ENCODE measurements at regions not wholly inside any gene's neighbourhood (a gene's known extent, or its start where the extent isn't known, plus 50 kb on each side); places are given as distances from the start of the nearest gene placed in this dataset.

DNA sequence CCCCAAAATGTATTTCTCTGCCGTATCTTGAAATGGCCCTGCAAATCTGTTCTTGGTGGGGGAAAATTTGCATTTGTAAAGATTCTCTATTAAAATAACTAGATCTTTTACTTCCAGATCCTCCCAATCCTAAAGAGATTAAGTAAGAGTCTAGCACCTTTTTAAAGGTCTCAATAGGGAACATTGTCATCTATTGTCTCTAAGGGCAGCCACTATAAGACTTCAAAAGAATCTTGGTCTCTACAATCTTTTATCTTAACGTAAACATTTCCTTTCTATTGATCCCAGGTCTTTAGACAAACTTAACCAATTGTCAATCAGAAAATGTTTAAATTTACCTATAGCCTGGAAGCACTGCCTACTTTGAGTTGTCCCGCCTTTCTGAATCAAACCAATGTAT, 1313.3 kb downstream of the ROBO2 start:
- DNase-seq (ENCODE audit: low spot score) = no peak
- no peak for TF ChIP-seq CTCF (IDR thresholded peaks at IDR 0.05; ENCODE audit: extremely low read depth, insufficient read depth, missing control alignments)
- in situ Hi-C loops (cut with MboI; ENCODE audit: low pct_unique_long_range_greater_than_20kb, low sequenced_read_pairs, unreplicated experiment) = no loop called here

DNA sequence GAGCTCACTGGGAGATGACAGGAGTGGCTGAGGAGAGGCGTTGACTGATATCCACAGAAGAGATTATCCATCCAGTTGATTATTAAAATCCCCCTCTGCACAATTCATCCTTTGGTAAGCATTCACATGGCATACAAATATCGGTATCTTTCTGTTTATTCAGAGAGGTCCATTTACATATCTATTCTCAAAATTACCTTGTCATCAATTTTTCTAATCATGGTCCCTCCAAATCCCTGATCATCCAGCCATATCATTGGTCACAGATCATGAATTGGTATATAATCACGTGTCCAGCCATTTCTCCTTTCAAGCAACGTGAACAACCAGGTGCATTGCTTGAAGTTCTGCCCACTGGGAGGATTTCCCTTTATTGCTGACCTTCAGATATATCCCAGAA, 1321.0 kb downstream of the ROBO2 start:
- no peak for DNase-seq (ENCODE audit: low spot score)
- TF ChIP-seq CTCF (IDR thresholded peaks at IDR 0.05; ENCODE audit: extremely low read depth, insufficient read depth, missing control alignments) = no peak
- in situ Hi-C loops (cut with MboI; ENCODE audit: low pct_unique_long_range_greater_than_20kb, low sequenced_read_pairs, unreplicated experiment) = no loop called here

DNA sequence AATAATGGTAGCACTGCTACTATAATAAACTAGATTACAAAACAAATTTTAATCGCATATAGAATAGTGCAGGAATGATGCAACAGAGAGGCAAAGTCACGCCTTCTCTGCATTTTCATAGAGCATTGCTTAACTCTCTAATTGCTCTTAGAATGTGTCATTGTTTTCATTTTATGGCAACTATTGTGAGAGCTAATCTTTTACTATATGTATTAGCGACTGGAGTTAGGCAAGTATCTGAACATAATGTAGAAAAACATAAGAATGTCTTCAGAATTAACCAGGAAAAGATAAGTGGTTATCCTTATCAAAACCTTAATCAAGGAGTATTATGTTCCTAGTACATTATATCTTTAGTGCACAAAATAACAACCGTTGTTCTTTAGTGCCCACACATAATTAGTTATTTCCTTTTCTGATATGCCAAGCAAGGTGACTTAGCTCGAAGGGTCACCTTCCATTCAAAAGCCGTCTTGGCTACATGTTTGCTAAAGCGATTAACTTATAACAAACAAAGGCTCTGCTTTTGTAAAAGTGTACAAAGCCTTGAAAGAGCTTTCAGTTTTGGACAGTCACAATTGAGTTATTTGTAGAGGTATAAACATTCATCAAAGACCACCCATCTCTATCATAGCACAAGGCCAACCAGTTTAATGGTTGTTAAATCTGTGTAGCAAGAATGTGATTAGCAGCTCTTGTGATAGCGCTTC, 1328.9 kb downstream of the ROBO2 start:
- in situ Hi-C loops (cut with MboI; ENCODE audit: low pct_unique_long_range_greater_than_20kb, low sequenced_read_pairs, unreplicated experiment) = no loop called here
- no peak for DNase-seq (ENCODE audit: low spot score)
- TF ChIP-seq CTCF (IDR thresholded peaks at IDR 0.05; ENCODE audit: extremely low read depth, insufficient read depth, missing control alignments) = no peak

- TF ChIP-seq CTCF (IDR thresholded peaks at IDR 0.05; ENCODE audit: extremely low read depth, insufficient read depth, missing control alignments) = no peak
- in situ Hi-C loops (cut with MboI; ENCODE audit: low pct_unique_long_range_greater_than_20kb, low sequenced_read_pairs, unreplicated experiment) = no loop called here
- no peak for DNase-seq (ENCODE audit: low spot score)
Observed at GRCh38 chr3:78390221-78390620, 1350.3 kb downstream of the ROBO2 start.

GRCh38 chr3:78398401-78398800, 1358.5 kb downstream of the ROBO2 start:
- TF ChIP-seq CTCF (IDR thresholded peaks at IDR 0.05; ENCODE audit: extremely low read depth, insufficient read depth, missing control alignments) = no peak
- in situ Hi-C loops (cut with MboI; ENCODE audit: low pct_unique_long_range_greater_than_20kb, low sequenced_read_pairs, unreplicated experiment) = no loop called here
- DNase-seq (ENCODE audit: low spot score) = no peak

- TF ChIP-seq CTCF (IDR thresholded peaks at IDR 0.05; ENCODE audit: extremely low read depth, insufficient read depth, missing control alignments) = no peak
- in situ Hi-C loops (cut with MboI; ENCODE audit: low pct_unique_long_range_greater_than_20kb, low sequenced_read_pairs, unreplicated experiment) = no loop called here
- DNase-seq (ENCODE audit: low spot score) = no peak
Observed at GRCh38 chr3:78402720-78403119, 1362.8 kb downstream of the ROBO2 start.
